ENCODE measurements at regions not wholly inside any gene's neighbourhood (a gene's known extent, or its start where the extent isn't known, plus 50 kb on each side); places are given as distances from the start of the nearest gene placed in this dataset.
"Not testable (repeated sequence)": the region's sequence is repeated elsewhere in the genome, so short reads cannot be mapped to it uniquely, and the experiment has no call there.

DNA sequence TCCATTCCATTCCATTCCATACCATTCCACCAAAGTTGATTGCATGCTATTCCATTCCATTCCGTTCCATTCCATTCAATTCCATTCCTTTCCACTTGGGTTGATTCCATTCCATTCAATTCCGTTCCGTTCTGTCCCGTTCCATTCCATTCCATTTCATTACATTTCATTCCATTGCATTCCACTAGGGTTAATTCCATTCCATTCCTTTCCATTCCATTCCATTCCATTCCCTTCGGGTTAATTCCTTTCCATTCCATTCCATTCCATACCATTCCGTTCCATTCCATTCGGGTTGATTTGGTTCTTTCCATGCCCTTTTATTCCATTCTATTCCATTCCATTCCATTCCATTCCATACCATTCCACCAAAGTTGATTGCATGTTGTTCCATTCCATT lies 131.9 kb downstream of the CWH43 start:
- H3K36me3 ChIP-seq (ENCODE audit: control insufficient read depth, insufficient read depth, low read length); H3K27me3 ChIP-seq (replicated peaks; ENCODE audit: control insufficient read depth, insufficient read depth, low read length); DNase-seq (ENCODE audit: extremely low read depth, insufficient read length); H3K4me3 ChIP-seq (replicated peaks; ENCODE audit: low read depth, low read length): not testable (repeated sequence)

DNA sequence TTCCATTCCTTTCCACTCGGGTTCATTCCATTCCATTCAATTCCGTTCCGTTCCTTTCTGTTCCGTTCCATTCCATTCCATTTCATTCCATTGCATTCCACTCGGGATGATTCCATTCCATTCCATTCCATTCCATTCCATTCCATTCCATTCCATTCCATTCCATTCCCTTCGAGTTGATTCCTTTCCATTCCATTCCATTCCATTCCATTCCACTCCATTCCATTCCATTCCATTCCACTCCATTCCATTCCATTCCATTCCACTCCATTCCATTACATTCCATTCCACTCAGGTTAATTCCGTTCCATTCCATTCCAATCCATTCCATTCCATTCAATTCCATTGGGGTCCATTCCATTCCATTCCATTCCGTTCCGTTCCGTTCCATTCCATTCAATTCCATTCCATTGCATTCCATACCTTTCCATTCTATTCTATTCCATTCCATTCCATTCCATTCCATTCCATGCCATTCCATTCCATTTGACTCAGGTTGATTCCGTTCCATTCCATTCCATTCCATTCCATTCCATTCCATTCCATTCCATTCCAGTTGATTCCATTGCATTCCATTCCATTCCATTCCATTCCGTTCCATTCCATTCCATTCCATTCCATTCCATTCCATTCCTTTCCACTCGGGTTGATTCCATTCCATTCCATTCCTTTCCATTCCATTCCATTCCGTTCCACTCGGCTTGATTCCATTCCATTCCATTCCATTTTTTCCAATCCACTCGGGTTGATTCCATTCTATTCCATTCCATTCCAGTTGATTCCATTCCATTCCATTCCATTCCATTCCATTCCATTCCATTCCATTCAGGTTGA lies 132.5 kb downstream of the CWH43 start:
- not testable (repeated sequence) for DNase-seq (ENCODE audit: extremely low read depth, insufficient read length); H3K36me3 ChIP-seq (ENCODE audit: control insufficient read depth, insufficient read depth, low read length); H3K27me3 ChIP-seq (replicated peaks; ENCODE audit: control insufficient read depth, insufficient read depth, low read length); H3K4me3 ChIP-seq (replicated peaks; ENCODE audit: low read depth, low read length)

DNA sequence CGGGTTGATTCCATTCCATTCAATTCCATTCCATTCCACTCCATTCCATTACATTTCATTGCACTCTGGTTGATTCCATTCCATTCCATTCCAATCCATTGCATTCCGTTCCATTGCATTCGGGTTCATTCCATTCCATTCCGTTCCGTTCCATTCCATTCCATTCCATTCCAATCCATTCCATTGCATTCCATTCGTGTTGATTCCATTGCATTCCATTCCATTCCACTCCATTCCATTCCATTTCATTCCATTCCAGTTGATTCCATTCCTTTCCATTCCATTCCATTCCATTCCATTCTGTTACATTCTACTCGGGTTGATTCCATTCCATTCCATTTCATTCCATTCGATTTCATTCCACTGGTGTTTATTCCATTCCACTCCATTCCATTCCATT lies 133.3 kb downstream of the CWH43 start:
- H3K36me3 ChIP-seq (ENCODE audit: control insufficient read depth, insufficient read depth, low read length); H3K4me3 ChIP-seq (replicated peaks; ENCODE audit: low read depth, low read length); DNase-seq (ENCODE audit: extremely low read depth, insufficient read length); H3K27me3 ChIP-seq (replicated peaks; ENCODE audit: control insufficient read depth, insufficient read depth, low read length): not testable (repeated sequence)

DNA sequence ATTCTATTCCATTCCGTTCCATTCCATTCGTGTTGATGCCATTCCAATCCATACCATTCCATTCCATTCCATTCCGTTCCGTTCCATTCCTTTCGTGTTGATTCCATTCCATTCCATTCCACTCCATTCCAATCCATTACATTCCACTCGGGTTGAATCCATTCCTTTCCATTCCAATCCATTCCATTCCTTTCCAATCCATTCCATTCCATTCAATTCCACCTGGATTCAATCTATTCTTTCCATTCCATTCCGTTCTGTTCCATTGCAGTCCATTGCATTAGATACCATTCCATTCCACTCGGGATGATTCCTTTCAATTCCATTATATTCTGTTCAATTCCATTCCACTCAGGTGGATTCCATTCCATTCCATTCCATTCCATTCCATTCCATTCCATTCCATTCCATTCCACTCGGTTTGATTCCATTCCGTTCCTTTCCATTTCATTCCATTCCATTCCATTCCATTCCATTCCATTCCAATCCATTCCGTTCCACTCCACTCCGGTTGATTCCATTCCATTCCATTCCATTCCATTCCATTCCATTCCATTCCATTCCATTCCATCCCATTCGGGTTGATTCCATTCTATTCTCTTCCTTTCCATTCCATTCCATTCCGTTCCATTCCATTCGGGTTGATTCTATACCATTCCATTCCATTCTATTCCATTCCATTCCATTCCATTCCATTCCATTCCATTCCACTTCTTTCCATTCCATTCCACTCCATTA lies 134.1 kb downstream of the CWH43 start:
- H3K4me3 ChIP-seq (replicated peaks; ENCODE audit: low read depth, low read length); H3K27me3 ChIP-seq (replicated peaks; ENCODE audit: control insufficient read depth, insufficient read depth, low read length); DNase-seq (ENCODE audit: extremely low read depth, insufficient read length); H3K36me3 ChIP-seq (ENCODE audit: control insufficient read depth, insufficient read depth, low read length): not testable (repeated sequence)

DNA sequence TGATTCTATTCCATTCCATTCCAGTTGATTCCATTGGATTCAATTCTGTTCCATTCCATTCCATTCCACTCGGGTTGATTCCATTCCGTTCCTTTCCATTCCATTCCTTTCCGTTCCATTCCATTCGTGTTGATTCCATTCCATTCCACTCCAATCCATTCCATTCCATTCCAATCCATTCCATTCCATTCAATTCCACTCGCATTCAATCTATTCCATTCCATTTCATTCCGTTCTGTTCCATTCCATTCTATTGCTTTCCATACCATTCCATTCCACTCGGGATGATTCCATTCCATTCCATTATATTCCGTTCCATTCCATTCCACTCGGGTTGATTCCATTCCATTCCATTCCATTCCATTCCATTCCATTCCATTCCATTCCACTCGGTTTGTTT lies 134.7 kb downstream of the CWH43 start:
- not testable (repeated sequence) for H3K27me3 ChIP-seq (replicated peaks; ENCODE audit: control insufficient read depth, insufficient read depth, low read length); DNase-seq (ENCODE audit: extremely low read depth, insufficient read length); H3K36me3 ChIP-seq (ENCODE audit: control insufficient read depth, insufficient read depth, low read length); H3K4me3 ChIP-seq (replicated peaks; ENCODE audit: low read depth, low read length)

DNA sequence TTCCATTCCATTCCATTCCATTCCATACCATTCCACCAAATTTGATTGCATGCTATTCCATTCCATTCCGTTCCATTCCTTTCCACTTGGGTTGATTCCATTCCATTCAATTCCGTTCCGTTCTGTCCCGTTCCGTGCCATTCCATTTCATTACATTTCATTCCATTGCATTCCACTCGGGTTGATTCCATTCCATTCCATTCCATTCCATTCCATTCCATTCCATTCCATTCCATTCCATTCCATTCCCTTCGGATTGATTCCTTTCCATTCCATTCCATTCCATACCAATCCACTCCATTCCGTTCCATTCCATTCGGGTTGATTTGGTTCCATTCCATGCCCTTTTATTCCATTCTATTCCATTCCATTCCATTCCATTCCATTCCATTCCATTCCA lies 140.4 kb downstream of the CWH43 start:
- H3K36me3 ChIP-seq (ENCODE audit: control insufficient read depth, insufficient read depth, low read length); DNase-seq (ENCODE audit: extremely low read depth, insufficient read length); H3K27me3 ChIP-seq (replicated peaks; ENCODE audit: control insufficient read depth, insufficient read depth, low read length); H3K4me3 ChIP-seq (replicated peaks; ENCODE audit: low read depth, low read length): not testable (repeated sequence)

DNA sequence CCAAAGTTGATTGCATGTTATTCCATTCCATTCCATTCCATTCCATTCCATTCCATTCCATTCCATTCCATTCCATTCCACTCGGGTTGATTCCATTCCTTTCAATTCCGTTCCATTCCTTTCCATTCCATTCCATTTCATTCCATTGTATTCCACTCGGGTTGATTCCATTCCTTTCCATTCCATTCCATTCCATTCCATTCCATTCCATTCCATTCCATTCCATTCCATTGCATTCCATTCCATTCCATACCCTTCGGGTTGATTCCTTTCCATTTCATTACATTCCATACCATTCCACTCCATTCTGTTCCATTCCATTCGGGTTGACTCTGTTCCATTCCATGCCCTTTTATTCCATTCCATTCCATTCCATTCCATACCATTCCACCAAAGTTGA lies 140.8 kb downstream of the CWH43 start:
- not testable (repeated sequence) for H3K4me3 ChIP-seq (replicated peaks; ENCODE audit: low read depth, low read length); H3K36me3 ChIP-seq (ENCODE audit: control insufficient read depth, insufficient read depth, low read length); H3K27me3 ChIP-seq (replicated peaks; ENCODE audit: control insufficient read depth, insufficient read depth, low read length); DNase-seq (ENCODE audit: extremely low read depth, insufficient read length)

DNA sequence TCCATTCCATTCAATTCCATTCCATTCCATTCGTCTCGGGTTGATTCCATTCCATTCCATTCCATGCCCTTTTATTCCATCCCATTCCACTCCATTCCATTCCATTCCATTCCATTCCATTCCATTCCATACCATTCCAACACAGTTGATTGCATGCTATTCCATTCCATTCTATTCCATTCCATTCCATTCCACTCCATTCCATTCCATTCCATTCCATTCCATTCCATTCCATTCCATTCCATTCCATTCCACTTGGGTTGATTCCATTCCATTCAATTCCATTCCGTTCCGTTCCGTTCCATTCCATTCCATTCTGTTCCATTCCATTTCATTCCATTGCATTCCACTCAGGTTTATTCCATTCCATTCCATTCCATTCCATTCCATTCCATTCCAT lies 143.3 kb downstream of the CWH43 start:
- H3K36me3 ChIP-seq (ENCODE audit: control insufficient read depth, insufficient read depth, low read length); H3K4me3 ChIP-seq (replicated peaks; ENCODE audit: low read depth, low read length); H3K27me3 ChIP-seq (replicated peaks; ENCODE audit: control insufficient read depth, insufficient read depth, low read length); DNase-seq (ENCODE audit: extremely low read depth, insufficient read length): not testable (repeated sequence)

DNA sequence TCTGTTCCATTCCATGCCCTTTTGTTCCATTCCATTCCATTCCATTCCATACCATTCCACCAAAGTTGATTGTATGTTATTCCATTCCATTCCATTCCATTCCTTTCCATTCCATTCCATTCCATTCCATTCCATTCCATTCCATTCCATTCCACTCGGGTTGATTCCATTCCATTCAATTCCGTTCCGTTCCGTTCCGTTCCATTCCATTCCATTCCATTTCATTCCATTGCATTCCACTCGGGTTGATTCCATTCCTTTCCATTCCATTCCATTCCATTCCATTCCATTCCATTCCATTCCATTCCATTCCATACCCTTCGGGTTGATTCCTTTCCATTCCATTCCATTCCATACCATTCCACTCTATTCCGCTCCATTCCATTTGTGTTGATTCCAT lies 143.8 kb downstream of the CWH43 start:
- not testable (repeated sequence) for H3K36me3 ChIP-seq (ENCODE audit: control insufficient read depth, insufficient read depth, low read length)

DNA sequence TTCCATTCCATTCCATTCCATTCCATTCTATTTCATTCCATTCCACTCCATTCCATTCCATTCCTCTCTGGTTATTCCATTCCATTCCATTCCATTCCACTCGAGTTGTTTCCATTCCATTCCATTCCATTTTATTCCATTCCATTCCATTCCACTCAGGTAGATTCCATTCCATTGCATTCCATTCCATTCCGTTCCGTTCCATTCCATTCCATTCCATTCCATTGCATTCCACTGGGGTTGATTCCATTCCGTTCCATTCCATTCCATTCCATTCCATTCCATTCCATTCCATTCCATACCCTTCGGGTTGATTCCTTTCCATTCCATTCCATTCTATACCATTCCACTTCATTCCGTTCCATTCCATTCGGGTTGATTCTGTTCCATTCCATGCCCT lies 144.6 kb downstream of the CWH43 start:
- not testable (repeated sequence) for DNase-seq (ENCODE audit: extremely low read depth, insufficient read length); H3K27me3 ChIP-seq (replicated peaks; ENCODE audit: control insufficient read depth, insufficient read depth, low read length); H3K4me3 ChIP-seq (replicated peaks; ENCODE audit: low read depth, low read length); H3K36me3 ChIP-seq (ENCODE audit: control insufficient read depth, insufficient read depth, low read length)

More for the DNA sequence above, 143.8 kb downstream of the CWH43 start:
- not testable (repeated sequence) for H3K4me3 ChIP-seq (replicated peaks; ENCODE audit: low read depth, low read length); DNase-seq (ENCODE audit: extremely low read depth, insufficient read length); H3K27me3 ChIP-seq (replicated peaks; ENCODE audit: control insufficient read depth, insufficient read depth, low read length)

DNA sequence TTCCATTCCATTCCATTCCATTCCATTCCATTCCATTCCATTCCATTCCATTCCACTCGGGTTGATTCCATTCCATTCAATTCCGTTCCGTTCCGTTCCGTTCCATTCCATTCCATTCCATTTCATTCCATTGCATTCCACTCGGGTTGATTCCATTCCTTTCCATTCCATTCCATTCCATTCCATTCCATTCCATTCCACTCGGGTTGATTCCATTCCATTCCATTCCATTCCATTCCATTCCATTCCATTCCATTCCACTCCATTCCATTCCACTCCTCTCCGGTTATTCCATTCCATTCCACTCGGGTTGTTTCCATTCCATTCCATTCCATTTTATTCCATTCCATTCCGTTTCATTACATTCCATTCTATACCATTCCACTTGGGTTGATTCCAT lies 151.0 kb downstream of the CWH43 start:
- H3K36me3 ChIP-seq (ENCODE audit: control insufficient read depth, insufficient read depth, low read length); DNase-seq (ENCODE audit: extremely low read depth, insufficient read length); H3K27me3 ChIP-seq (replicated peaks; ENCODE audit: control insufficient read depth, insufficient read depth, low read length); H3K4me3 ChIP-seq (replicated peaks; ENCODE audit: low read depth, low read length): not testable (repeated sequence)

DNA sequence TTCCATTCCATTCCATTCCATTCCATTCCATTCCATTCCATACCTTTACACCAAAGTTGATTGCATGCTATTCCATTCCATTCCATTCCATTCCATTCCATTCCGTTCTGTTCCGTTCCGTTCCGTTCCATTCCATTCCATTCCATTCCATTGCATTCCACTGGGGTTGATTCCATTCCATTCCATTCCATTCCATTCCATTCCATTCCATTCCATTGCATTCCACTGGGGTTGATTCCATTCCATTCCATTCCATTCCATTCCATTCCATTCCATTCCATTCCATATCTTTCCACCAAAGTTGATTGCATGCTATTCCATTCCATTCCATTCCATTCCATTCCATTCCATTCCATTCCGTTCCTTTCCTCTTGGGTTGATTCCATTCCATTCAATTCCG lies 151.9 kb downstream of the CWH43 start:
- H3K36me3 ChIP-seq (ENCODE audit: control insufficient read depth, insufficient read depth, low read length); DNase-seq (ENCODE audit: extremely low read depth, insufficient read length); H3K4me3 ChIP-seq (replicated peaks; ENCODE audit: low read depth, low read length); H3K27me3 ChIP-seq (replicated peaks; ENCODE audit: control insufficient read depth, insufficient read depth, low read length): not testable (repeated sequence)

DNA sequence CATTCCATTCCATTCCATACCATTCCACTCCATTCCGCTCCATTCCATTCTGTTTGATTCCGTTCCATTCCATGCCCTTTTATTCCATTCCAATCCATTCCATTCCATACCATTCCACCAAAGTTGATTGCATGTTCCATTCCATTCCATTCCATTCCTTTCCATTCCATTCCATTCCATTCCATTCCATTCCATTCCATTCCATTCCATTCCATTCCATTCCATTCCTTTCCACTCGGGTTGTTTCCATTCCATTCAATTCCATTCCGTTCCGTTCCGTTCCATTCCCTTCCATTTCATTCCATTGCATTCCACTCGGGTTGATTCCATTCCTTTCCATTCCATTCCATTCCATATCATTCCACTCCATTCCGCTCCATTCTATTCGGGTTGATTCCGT lies 152.7 kb downstream of the CWH43 start:
- H3K36me3 ChIP-seq (ENCODE audit: control insufficient read depth, insufficient read depth, low read length); DNase-seq (ENCODE audit: extremely low read depth, insufficient read length); H3K4me3 ChIP-seq (replicated peaks; ENCODE audit: low read depth, low read length); H3K27me3 ChIP-seq (replicated peaks; ENCODE audit: control insufficient read depth, insufficient read depth, low read length): not testable (repeated sequence)

DNA sequence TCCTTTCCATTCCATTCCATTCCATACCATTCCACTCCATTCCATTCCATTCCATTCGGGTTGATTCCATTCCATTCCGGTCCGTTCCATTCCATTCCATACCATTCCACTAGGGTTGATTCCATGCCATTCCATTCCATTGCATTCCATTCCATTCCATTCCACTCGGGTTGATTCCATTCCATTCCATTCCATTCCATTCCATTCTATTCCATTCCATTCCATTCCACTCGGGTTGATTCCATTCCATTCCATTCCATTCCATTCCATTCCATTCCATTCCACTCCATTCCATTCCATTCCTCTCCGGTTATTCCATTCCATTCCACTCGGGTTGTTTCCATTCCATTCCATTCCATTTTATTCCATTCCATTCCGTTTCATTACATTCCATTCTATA lies 153.4 kb downstream of the CWH43 start:
- H3K27me3 ChIP-seq (replicated peaks; ENCODE audit: control insufficient read depth, insufficient read depth, low read length); DNase-seq (ENCODE audit: extremely low read depth, insufficient read length); H3K4me3 ChIP-seq (replicated peaks; ENCODE audit: low read depth, low read length); H3K36me3 ChIP-seq (ENCODE audit: control insufficient read depth, insufficient read depth, low read length): not testable (repeated sequence)
